ENCODE measurements at regions not wholly inside any gene's neighbourhood (a gene's known extent, or its start where the extent isn't known, plus 50 kb on each side); places are given as distances from the start of the nearest gene placed in this dataset.
A peak's percentile ranks its signal among the peaks of the same experiment; 100 is the strongest.

- H3K4me3 ChIP-seq (ENCODE audit: low read depth in 2 of 2, low read length in 2 of 2), result no peak overlapping the region
- no peaks in the 10 kb centered on the region for H3K36me3 ChIP-seq (ENCODE audit: control insufficient read depth, insufficient read depth, low read length)
- in situ Hi-C loops (cut with HindIII; ENCODE audit: low pct_unique_long_range_greater_than_20kb, low sequenced_read_pairs) (no loop called here), intact Hi-C loops (cut with micrococcal nuclease; ENCODE audit: unreplicated experiment) (no loop called here)
- ChIA-PET CTCF (no interaction called here), POLR2A (no interaction called here)
- no peak for ATAC-seq
- H3K27ac ChIP-seq (ENCODE audit: low read length), result no peak overlapping the region
- no peaks in the 10 kb centered on the region for H3K4me1 ChIP-seq (ENCODE audit: control insufficient read depth, insufficient read depth, low read length)
- 0 out of 2 replicates have a peak, but pooled peaks cover 2% of the 10 kb centered on the region for H3K27me3 ChIP-seq (ENCODE audit: control insufficient read depth, insufficient read depth, low read length)
- TF ChIP-seq REST (IDR thresholded peaks at IDR 0.05; ENCODE audit: insufficient read depth in 1 of 2, low read depth in 2 of 2, low read length in 1 of 2), result no peak
- no peak for TF ChIP-seq CTCF (IDR thresholded peaks at IDR 0.05)
- TF ChIP-seq SIN3A (IDR thresholded peaks at IDR 0.05; ENCODE audit: borderline replicate concordance, insufficient read depth, low read depth, low read length), result no peak
- TF ChIP-seq POLR2AphosphoS5 (IDR thresholded peaks at IDR 0.05; ENCODE audit: low read depth, low read length), result no peak
- no peak for TF ChIP-seq TCF7L2 (IDR thresholded peaks at IDR 0.05; ENCODE audit: low read depth, low read length)
- DNase-seq (ENCODE audit: low read depth, low spot score), result no peak
- BruUV-seq (replicated peaks), result no TSS peak
- H3K9me3 ChIP-seq (ENCODE audit: control insufficient read depth, insufficient read depth, low read depth, low read length), result no peaks in the 10 kb centered on the region
Observed at GRCh38 chr10:104579136-104579535, 62.0 kb upstream of the SORCS3 start.

- ATAC-seq (no peak), DNase-seq (ENCODE audit: low read depth, low spot score) (no peak)
- CTCF ChIA-PET, result interaction anchor here (0.9 kb wide), 1 partner anchor 8 kb away, joined by 3 read pairs; no protein-coding TSS in a partner anchor
- no TSS peak for BruUV-seq (replicated peaks)
- H3K4me3 ChIP-seq (ENCODE audit: low read depth in 2 of 2, low read length in 2 of 2), result peak overlapping the region in 1 of 2 experiments; percentile 10; a peak in 1 of 4 replicates
- POLR2A ChIA-PET, result no interaction called here
- no peak for TF ChIP-seq CTCF (IDR thresholded peaks at IDR 0.05)
- no peak for TF ChIP-seq REST (IDR thresholded peaks at IDR 0.05; ENCODE audit: insufficient read depth in 1 of 2, low read depth in 2 of 2, low read length in 1 of 2)
- TF ChIP-seq POLR2AphosphoS5 (IDR thresholded peaks at IDR 0.05; ENCODE audit: low read depth, low read length), result no peak
- TF ChIP-seq TCF7L2 (IDR thresholded peaks at IDR 0.05; ENCODE audit: low read depth, low read length), result no peak
- TF ChIP-seq SIN3A (IDR thresholded peaks at IDR 0.05; ENCODE audit: borderline replicate concordance, insufficient read depth, low read depth, low read length), result no peak
- in situ Hi-C loops (cut with HindIII; ENCODE audit: low pct_unique_long_range_greater_than_20kb, low sequenced_read_pairs) (no loop called here), intact Hi-C loops (cut with micrococcal nuclease; ENCODE audit: unreplicated experiment) (loop anchor here (2.0 to 10.0 kb wide), 3 partner anchors 42 to 334 kb away; no protein-coding TSS in a partner anchor)
- H3K4me1 ChIP-seq (ENCODE audit: control insufficient read depth, insufficient read depth, low read length), result no peaks in the 10 kb centered on the region
- no peaks in the 10 kb centered on the region for H3K36me3 ChIP-seq (ENCODE audit: control insufficient read depth, insufficient read depth, low read length)
- no peaks in the 10 kb centered on the region for H3K9me3 ChIP-seq (ENCODE audit: control insufficient read depth, insufficient read depth, low read depth, low read length)
- no peak overlapping the region for H3K27ac ChIP-seq (ENCODE audit: low read length)
- peaks cover 2% of the 10 kb centered on the region; the same call in 1 of the 2 replicates for H3K27me3 ChIP-seq (ENCODE audit: control insufficient read depth, insufficient read depth, low read length)
Observed at GRCh38 chr10:104580321-104580720, 60.8 kb upstream of the SORCS3 start.

All from Panc1 (cell line).